ENCODE measurements at regions not wholly inside any gene's neighbourhood (a gene's known extent, or its start where the extent isn't known, plus 50 kb on each side); places are given as distances from the start of the nearest gene placed in this dataset.
"Not testable (repeated sequence)": the region's sequence is repeated elsewhere in the genome, so short reads cannot be mapped to it uniquely, and the experiment has no call there.

DNA sequence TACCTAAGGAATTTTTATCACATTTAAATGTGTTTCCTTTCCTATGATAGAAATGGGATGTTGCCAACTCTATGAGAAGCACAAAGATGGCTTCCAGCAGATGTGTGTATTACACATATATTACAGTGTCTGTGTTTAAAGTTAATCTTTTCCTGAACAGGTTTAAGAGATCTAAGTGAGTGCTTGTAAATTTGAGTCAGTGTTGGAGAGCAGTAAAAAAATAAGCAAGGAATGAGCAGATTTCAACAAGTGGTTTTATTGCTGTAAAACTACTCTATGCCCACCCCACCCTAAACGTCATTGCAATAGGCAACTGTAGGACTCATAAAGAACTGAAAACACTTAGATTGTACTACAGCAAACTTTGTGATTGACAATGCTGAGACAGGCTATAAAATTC lies 248.7 kb downstream of the KLF5 start:
- no peak for DNase-seq (ENCODE audit: low read depth, low spot score)
- in situ Hi-C loops (cut with HindIII; ENCODE audit: low pct_unique_long_range_greater_than_20kb, low sequenced_read_pairs): no loop called here

DNA sequence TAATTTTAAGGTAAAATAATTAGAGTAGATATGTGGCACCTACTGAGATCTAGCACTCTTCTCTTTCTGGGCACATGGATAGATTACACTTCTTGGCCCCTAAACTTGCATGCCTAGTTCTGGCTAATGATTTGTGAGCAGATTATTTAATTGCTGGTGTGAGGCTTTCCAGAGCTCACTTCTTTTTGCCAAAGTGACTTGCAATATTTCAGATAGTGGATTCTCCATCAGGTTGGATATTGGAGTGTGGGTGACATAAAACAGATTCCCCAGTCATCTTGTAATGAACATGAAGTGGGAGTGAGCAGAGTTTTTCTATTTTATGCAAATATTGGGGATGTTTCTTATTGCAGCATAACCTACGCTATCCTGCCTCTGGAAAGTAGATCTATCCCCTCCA lies 247.9 kb downstream of the KLF5 start:
- in situ Hi-C loops (cut with HindIII; ENCODE audit: low pct_unique_long_range_greater_than_20kb, low sequenced_read_pairs): no loop called here
- DNase-seq (ENCODE audit: low read depth, low spot score): no peak

DNA sequence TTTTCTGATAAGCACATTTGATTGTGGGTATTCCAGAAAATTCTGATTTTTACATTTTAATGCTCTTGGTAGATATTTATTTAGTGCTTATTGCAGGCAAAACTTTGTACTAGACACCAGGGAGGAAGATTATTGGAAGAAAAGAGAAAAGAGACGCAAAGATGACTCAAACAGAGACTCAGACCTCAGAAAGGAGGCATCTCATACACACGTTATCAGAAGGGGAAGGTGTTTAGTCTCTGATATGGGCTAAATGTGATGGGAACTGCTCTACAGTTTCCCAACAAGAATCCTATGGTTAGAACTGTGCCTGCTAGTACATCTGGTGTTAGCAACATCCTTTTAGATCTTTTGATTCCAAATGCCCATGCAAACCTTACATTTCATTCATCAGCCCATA lies 245.6 kb downstream of the KLF5 start:
- DNase-seq (ENCODE audit: low read depth, low spot score): no peak
- in situ Hi-C loops (cut with HindIII; ENCODE audit: low pct_unique_long_range_greater_than_20kb, low sequenced_read_pairs): no loop called here

DNA sequence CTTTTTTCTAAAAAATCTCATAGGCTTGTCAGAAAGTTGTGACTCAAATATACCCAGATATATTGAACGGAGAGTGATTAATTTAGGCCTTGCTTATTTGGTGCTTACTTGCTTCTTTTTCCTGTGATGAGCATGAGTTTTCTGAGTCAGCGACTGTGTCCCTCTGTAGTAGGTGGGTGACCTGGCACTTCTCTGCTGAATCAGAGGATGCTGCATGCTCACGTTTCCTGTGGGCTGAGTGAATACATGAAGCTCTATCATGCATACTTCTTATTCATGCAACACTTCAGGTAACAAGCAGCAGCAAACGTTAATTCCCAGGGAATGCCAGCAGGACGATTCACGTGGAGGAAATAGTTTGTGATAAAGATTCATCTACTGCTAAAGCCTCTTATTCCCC lies 245.0 kb downstream of the KLF5 start:
- in situ Hi-C loops (cut with HindIII; ENCODE audit: low pct_unique_long_range_greater_than_20kb, low sequenced_read_pairs): no loop called here
- DNase-seq (ENCODE audit: low read depth, low spot score): no peak

DNA sequence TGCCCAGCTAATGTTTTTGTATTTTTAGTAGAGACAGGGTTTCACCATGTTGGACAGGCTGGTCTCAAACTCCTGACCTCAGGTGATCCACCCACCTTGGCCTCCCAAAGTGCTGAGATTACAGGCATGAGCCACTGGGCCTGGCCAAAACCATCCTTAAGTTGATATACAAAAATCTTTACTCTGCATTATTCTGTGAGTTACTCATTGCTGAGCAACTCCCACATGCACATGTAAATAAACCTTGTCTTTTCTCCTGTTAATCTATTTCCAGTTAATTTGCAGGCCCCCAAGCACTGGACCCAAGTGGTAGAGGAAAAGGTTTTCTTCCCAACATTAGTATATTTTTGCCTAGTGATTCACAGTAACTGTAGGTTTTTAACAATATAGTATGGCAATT lies 242.8 kb downstream of the KLF5 start:
- DNase-seq (ENCODE audit: low read depth, low spot score); in situ Hi-C loops (cut with HindIII; ENCODE audit: low pct_unique_long_range_greater_than_20kb, low sequenced_read_pairs): not testable (repeated sequence)

DNA sequence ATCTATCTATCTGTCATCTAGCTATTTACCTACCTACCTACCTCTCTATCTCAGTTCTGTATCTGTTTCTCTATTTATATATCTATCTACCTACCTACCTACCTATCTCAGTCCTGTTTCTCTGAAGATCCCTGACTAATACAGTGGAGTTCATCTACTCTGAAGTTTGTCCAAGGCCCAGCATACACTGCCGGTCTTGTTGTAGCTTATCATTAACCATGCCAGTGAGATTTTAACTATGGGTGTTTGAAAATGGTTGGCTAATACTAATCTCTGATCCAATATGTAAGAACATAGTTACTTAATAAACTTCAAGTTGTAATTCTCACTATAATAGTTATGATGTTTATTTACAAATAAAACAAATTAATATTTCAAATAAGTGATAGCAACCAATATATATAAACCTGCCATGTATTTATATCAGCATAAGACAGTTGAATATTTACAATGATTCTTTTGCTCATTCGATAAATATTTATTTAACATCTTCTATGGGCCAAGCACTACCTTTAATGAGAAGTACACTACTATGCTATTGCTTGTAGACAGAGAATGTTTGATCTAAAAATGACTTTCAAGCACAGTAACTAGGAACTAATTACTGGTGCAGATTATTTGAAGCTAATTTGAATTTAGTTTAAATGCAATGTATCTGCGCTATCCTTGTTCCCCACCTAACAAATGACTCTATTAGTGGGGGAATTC lies 242.1 kb downstream of the KLF5 start:
- in situ Hi-C loops (cut with HindIII; ENCODE audit: low pct_unique_long_range_greater_than_20kb, low sequenced_read_pairs): no loop called here

DNA sequence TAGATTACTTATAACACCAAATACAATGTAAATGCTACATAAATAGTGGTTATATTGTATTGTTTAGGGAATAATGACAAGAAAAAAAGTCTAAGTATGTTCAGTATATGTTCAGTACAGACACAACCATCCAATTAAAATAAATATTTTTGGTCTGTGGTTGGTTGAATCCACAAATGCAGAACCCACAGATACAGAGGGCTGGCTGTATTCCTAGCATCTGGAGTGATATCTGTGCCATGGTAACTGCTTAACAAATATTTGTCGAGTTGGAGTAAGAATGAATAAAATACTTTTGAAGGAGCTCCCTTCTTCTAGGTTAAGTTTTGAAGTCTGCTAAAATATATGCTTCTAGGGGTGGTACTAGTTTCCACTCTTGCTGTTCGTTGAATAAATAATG lies 241.0 kb downstream of the KLF5 start:
- in situ Hi-C loops (cut with HindIII; ENCODE audit: low pct_unique_long_range_greater_than_20kb, low sequenced_read_pairs): no loop called here
- no peak for DNase-seq (ENCODE audit: low read depth, low spot score)

More for the DNA sequence above, 242.1 kb downstream of the KLF5 start:
- DNase-seq (ENCODE audit: low read depth, low spot score): no peak

DNA sequence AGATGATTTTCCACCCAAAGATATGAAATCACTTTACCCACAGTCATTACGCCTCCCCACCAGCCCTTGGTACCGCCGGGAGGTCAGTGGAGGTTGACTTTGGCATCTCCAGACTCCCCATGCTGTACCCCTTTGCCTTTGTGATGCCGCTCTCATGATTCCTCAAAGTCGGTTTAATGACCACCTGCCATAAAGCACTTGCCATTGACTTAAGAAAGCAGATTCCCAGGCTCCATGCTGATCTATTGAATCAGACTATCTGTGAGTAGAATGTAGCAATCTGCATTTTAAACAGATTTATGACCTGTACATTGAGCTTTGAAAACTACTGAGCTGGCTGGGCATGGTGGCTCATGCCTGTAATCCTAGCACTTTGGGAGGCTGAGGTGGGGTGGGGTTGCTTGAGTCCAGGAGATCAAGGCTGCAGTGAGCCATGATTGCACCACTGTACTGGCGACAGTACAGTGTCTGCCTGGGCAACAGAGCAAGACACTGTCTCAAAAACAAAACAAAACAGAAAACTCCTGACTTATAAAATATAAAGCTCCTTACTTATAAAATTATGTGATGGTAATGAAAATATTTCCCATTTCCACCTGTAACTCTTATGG lies 235.2 kb downstream of the KLF5 start:
- in situ Hi-C loops (cut with HindIII; ENCODE audit: low pct_unique_long_range_greater_than_20kb, low sequenced_read_pairs): no loop called here
- DNase-seq (ENCODE audit: low read depth, low spot score): no peak

DNA sequence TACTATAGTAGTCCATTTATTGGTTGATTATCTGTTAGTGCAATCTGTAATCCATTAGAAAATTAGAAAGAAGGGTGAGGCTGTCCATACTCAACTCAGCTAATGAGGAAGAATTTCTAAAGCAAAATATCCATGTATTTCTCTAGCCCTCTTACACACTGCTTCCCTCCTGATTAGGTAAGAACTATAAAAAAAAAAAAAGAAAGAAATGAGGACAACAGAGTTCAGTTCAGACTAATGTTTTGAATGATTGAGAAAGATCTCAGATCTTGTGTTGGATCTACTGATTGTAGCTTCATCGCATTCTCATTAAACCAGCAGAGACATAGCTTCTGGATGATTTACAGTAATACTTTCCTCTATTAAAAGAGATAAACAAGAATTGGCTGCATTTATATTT lies 233.3 kb downstream of the KLF5 start:
- in situ Hi-C loops (cut with HindIII; ENCODE audit: low pct_unique_long_range_greater_than_20kb, low sequenced_read_pairs): no loop called here
- DNase-seq (ENCODE audit: low read depth, low spot score): no peak

DNA sequence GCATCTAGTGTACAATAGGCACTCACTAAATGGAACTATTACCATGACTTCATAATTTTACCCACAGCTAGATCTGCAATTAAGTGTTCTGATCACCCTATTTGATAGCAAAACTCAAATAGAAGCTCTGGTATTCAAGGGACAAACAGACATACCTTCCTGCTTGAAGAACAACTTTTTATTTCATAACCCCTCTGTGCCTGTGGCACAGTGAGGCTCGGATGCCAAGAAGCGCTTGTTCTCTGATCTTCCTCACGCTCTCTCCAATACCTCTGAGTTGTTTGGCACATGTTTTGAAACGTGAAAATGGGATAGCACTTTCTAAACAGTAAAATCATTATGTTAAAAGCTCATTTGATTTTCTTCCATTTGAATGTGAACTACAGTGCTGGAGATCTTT lies 232.0 kb downstream of the KLF5 start:
- DNase-seq (ENCODE audit: low read depth, low spot score): no peak
- in situ Hi-C loops (cut with HindIII; ENCODE audit: low pct_unique_long_range_greater_than_20kb, low sequenced_read_pairs): no loop called here

DNA sequence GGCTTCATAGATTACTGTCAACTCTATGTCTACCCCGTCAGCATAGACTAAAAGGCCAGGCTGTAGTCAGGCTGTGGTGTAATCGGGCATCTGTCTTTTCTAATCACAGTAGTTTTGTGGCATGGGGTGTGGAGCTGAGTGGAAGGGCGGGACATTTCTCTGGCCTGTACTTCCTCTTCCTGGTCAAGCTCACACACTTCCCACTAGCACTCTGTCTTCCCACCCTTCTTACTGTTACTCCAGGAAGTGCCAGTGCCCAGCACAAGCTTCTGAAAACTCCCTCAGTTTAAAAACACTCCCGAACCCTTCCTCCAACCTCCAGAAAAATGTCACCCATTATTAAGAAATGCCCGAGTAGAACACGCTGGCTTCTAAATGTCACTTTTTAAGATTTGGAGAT lies 229.8 kb downstream of the KLF5 start:
- in situ Hi-C loops (cut with HindIII; ENCODE audit: low pct_unique_long_range_greater_than_20kb, low sequenced_read_pairs): no loop called here

DNA sequence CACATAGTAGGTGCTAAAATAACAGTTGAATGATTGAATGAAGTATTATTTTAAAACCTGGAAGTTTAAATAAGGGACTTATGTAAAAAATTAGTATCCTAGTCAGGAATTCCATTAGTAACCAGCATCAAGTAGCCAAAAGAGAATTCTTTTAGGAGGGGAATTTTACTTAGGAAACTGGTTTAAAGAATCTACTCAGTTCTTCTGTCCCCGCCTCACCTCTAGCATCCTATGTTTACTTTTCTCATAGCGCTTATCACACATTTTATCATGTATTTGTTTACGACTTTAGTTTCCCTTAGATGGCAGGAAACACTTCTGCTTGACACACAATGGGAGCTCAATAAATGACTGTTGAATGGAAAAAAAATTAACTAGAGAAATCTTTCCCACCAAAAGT lies 229.0 kb downstream of the KLF5 start:
- in situ Hi-C loops (cut with HindIII; ENCODE audit: low pct_unique_long_range_greater_than_20kb, low sequenced_read_pairs): no loop called here
- no peak for DNase-seq (ENCODE audit: low read depth, low spot score)

More for the DNA sequence above, 229.8 kb downstream of the KLF5 start:
- DNase-seq (ENCODE audit: low read depth, low spot score): no peak

DNA sequence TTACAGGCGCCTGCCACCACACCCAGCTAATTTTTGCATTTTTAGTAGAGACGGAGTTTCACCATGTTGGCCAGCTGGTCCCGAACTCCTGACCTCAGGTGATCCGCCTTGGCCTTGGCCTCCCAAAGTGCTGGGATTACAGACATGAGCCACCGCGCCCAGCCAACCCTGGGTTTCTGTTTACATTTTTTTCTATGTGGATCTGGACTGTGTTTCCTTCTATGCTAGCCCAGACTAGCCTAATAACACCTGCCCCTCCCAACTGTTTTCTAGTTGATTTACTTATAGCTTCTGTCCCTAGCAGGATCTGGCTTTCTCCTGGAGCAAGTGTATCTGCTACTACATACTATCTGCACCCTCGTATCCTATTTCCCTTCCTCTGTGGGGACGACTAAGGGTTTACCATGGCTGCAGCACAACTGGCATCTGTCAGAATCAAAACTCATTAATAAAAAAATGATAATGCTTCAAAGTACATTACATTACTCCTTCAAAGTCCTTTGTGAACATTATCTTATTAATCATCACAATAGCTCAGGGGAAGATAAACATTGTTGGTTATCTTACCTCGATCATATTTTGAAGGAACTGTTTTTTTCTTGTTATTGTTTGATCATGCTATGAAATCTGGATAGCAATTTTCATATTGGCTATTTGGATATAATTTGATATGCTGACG lies 228.3 kb downstream of the KLF5 start:
- DNase-seq (ENCODE audit: low read depth, low spot score): no peak
- in situ Hi-C loops (cut with HindIII; ENCODE audit: low pct_unique_long_range_greater_than_20kb, low sequenced_read_pairs): no loop called here

DNA sequence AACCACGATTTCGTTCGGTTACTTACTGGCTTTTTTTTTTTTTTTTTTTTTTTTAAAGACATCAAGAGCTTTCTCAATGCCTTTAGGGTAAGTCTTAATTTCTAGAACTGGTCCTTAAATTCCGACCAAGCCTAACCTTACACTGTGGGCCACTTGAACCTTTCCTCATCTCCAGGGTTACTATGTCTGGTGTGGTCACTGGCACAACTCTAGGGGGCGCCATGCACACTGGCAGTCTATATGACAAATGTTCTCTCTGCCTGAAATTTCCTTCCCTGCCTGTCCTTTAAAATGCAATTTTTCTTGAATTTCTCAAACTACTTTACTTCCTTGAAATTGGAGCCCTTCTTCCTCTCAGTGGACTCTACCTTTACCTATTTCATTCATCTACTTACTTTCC lies 227.4 kb downstream of the KLF5 start:
- in situ Hi-C loops (cut with HindIII; ENCODE audit: low pct_unique_long_range_greater_than_20kb, low sequenced_read_pairs): no loop called here
- no peak for DNase-seq (ENCODE audit: low read depth, low spot score)

DNA sequence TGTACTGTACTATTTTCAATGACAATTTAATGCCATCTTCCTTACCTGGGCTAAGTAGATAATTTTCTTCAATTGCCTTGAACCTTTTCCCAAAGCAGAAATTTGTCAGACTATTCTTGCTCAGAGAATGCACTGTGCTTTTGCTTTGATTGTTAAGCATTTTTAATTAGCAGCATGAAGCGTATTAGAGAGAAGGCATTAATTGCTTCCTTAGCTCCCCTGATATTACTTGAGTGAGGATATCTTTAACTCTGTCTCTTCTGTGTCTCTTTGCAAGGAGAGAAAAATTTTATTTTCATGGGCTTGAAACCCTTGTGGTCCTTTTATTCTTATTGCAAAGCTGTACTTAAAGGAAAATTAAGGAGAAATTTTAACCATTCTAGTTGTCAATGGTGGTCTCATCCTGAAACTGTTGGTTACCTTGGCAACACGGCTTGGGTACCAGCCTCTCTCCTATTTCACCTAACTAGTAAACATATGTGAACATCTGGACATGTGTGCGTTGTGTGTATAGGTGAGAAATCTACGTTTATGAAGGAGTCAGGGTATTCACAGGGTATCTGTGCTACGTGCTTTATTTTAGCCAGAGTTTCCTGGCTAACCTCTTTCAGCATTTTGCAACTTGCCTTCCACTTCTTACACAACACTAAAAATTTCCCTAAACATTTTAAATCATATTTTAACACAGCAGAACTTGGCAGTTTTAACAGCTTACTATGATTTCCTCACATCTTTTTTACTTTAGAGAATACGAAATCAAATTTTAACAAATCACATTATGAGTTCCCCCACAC lies 225.5 kb downstream of the KLF5 start:
- in situ Hi-C loops (cut with HindIII; ENCODE audit: low pct_unique_long_range_greater_than_20kb, low sequenced_read_pairs): no loop called here
- no peak for DNase-seq (ENCODE audit: low read depth, low spot score)

DNA sequence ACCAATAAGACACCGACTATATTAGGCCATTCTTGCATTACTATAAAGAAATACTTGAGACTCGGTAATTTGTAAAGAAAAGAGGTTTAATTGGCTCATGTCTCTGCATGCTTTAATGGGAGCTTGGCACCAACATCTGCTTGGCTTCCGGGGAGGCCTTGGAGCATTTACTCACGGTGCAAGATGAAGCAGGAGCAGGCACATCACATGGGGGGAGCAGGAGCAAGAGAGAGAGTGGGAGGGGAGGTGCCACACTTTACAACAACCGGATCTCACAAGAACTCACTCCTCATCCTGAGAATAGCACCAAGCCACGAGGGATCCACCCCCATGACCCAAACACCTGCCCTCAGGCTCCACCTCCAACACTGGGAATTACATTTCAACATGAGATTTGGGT lies 224.8 kb downstream of the KLF5 start:
- no peak for DNase-seq (ENCODE audit: low read depth, low spot score)
- in situ Hi-C loops (cut with HindIII; ENCODE audit: low pct_unique_long_range_greater_than_20kb, low sequenced_read_pairs): no loop called here

DNA sequence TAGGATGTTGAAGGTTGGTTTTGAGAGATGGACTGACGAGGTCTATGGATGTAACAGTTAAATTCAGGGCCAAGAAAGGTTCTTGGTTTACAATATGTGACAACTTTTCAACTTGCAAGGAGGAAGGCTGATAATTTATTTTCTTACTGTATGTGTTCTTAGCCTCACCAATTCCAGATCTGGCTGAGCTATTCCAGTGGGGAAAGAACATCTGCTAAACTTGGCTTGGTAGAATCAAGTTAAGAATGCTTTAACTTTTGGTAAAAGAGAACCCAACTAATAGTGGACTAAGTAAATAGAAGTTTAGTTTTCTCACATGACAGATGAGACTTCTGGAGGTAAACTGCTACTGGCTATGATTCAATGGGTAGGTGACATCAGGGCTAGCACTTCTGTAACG lies 222.9 kb downstream of the KLF5 start:
- DNase-seq (ENCODE audit: low read depth, low spot score): no peak
- in situ Hi-C loops (cut with HindIII; ENCODE audit: low pct_unique_long_range_greater_than_20kb, low sequenced_read_pairs): no loop called here

DNA sequence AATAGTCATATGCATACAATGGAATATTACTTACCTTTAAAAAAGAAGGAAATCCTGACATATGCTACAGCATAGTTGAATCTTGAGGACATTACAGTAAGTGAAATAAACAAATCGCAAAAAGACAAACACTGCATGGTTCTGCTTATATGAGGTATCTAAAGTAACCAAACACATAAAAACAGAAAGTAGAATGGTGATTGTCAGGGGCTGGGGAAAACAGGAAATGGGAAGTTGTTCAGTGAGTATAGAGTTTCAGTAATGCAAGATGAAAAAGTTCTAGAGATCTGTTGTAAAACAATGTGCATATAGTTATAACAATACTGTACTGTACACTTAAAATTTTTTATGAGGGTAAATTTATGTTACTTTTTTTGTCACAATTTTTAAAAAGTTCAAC lies 219.4 kb downstream of the KLF5 start:
- in situ Hi-C loops (cut with HindIII; ENCODE audit: low pct_unique_long_range_greater_than_20kb, low sequenced_read_pairs): no loop called here
- no peak for DNase-seq (ENCODE audit: low read depth, low spot score)
